Activated gamma-delta T cell (primary cell): ENCODE measurements at regions not wholly inside any gene's neighbourhood (a gene's known extent, or its start where the extent isn't known, plus 50 kb on each side); places are given as distances from the start of the nearest gene placed in this dataset.

Experiments
- DNase-seq: peaks from one replicate; lab custom pipeline; 2025; lab: John Stamatoyannopoulos, UW

GRCh38 chr3:25355998-25356397 lies 72.1 kb upstream of the RARB start:
- DNase-seq: no peak

GRCh38 chr3:25362118-25362517 lies 65.9 kb upstream of the RARB start:
- no peak for DNase-seq

GRCh38 chr3:25365636-25366035 lies 62.4 kb upstream of the RARB start:
- DNase-seq: no peak

GRCh38 chr3:25367025-25367424 lies 61.0 kb upstream of the RARB start:
- no peak for DNase-seq

- no peak for DNase-seq
Observed at GRCh38 chr3:25372167-25372566, 55.9 kb upstream of the RARB start.

GRCh38 chr3:25376340-25376739 lies 51.7 kb upstream of the RARB start:
- no peak for DNase-seq

- DNase-seq: no peak
Observed at GRCh38 chr3:25377042-25377441, 51.0 kb upstream of the RARB start.
